ENCODE measurements at regions not wholly inside any gene's neighbourhood (a gene's known extent, or its start where the extent isn't known, plus 50 kb on each side); places are given as distances from the start of the nearest gene placed in this dataset.

- TF ChIP-seq, protein P1, sequence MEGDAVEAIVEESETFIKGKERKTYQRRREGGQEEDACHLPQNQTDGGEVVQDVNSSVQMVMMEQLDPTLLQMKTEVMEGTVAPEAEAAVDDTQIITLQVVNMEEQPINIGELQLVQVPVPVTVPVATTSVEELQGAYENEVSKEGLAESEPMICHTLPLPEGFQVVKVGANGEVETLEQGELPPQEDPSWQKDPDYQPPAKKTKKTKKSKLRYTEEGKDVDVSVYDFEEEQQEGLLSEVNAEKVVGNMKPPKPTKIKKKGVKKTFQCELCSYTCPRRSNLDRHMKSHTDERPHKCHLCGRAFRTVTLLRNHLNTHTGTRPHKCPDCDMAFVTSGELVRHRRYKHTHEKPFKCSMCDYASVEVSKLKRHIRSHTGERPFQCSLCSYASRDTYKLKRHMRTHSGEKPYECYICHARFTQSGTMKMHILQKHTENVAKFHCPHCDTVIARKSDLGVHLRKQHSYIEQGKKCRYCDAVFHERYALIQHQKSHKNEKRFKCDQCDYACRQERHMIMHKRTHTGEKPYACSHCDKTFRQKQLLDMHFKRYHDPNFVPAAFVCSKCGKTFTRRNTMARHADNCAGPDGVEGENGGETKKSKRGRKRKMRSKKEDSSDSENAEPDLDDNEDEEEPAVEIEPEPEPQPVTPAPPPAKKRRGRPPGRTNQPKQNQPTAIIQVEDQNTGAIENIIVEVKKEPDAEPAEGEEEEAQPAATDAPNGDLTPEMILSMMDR (IDR thresholded peaks at IDR 0.05), result no peak
- no peak for TF ChIP-seq POLR2A (IDR thresholded peaks at IDR 0.05)
- no peak for TF ChIP-seq POLR2AphosphoS5 (IDR thresholded peaks at IDR 0.05)
Measured at GRCh38 chr5:36535859-36536615, 70.4 kb upstream of the SLC1A3 start.
